ENCODE measurements at regions not wholly inside any gene's neighbourhood (a gene's known extent, or its start where the extent isn't known, plus 50 kb on each side); places are given as distances from the start of the nearest gene placed in this dataset.

DNA sequence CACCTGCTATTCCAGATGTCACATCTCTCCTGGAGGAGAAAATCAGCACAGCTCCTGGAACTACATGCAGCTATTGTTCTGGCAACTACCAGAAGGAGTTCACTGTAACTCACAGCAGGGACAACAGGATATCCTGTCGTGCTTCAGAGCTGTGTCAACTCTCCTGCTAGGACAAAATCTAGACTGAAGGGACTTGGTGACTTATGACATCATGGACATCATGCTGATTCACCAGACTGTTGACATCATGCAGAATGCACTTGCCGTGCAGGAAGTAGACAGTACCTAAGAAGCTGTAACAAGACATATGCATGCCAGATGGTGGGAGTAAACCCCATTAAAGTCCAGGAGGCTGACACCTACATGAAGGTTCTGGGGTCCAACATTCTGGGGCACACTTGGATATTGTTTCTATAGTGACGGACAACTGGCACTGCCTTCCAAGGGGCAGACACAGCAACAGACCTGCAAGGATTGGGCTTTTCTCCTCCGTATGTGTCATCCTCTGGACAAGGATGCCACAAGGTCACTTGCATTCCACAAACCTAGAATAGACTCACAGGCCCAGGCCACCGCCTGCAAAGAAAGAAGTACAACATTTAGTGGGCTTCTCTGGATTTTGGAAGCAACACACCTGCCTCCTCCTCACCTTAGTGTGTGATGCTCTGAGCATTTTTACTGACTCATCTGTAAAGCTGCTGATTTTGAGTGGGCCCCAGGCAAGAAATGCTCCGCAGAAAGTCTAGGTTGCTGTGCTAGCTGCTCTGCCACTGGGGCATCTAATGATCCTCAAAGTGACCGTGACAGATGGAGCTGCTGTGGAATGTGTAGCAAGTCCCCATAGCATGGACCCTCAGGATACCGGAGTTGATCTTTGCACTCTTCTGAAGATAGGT, 249.2 kb downstream of the MATN1 start:
- no peak overlapping the region for H3K4me3 ChIP-seq (ENCODE audit: low read depth, low read length)
- TF ChIP-seq, protein P1, sequence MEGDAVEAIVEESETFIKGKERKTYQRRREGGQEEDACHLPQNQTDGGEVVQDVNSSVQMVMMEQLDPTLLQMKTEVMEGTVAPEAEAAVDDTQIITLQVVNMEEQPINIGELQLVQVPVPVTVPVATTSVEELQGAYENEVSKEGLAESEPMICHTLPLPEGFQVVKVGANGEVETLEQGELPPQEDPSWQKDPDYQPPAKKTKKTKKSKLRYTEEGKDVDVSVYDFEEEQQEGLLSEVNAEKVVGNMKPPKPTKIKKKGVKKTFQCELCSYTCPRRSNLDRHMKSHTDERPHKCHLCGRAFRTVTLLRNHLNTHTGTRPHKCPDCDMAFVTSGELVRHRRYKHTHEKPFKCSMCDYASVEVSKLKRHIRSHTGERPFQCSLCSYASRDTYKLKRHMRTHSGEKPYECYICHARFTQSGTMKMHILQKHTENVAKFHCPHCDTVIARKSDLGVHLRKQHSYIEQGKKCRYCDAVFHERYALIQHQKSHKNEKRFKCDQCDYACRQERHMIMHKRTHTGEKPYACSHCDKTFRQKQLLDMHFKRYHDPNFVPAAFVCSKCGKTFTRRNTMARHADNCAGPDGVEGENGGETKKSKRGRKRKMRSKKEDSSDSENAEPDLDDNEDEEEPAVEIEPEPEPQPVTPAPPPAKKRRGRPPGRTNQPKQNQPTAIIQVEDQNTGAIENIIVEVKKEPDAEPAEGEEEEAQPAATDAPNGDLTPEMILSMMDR (IDR thresholded peaks at IDR 0.05; ENCODE audit: low read depth, low read length) = no peak

DNA sequence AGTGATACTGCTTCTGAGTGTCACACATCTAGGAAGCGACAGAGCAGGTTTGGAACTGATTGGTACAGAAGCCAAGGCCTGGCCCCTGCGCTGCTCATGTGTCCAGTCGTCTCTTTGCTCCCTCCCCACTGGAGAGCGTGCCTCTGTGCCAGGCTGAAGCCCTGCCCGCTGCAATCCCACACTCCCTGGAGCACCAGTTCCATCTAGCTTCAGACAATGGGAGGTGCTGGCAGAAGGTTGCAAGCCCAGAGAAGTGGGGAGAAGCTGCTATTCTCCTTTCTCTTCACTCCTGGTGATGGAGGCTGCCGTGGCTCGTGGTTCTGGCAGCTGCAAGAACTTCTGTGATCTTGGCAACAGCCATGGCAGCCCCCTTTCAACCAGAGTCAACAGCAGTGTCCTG, 250.9 kb downstream of the MATN1 start:
- TF ChIP-seq, protein P1 (IDR thresholded peaks at IDR 0.05; ENCODE audit: low read depth, low read length) = no peak
- no peak overlapping the region for H3K4me3 ChIP-seq (ENCODE audit: low read depth, low read length)

DNA sequence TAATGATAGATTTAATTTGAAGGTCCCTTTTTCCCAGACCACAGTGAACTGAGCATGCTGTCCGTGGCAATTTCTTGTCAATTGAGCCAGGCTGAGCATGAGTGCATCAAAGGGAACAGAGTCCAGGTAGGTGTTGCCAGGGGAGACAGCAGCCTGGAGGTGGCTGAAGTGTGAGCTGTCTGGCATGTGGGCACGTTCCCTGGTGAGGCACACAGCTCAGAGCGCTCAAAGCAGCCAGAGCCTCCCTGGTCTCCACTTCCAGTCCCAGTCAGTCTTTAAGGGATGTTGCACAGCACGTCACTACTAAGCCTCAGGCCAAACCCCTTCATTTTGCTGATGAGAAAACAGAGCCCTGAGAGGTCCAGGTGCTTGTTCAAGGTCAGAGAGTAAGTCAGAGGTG, 251.4 kb downstream of the MATN1 start:
- H3K4me3 ChIP-seq (ENCODE audit: low read depth, low read length) = no peak overlapping the region
- TF ChIP-seq, protein P1 (IDR thresholded peaks at IDR 0.05; ENCODE audit: low read depth, low read length) = no peak

DNA sequence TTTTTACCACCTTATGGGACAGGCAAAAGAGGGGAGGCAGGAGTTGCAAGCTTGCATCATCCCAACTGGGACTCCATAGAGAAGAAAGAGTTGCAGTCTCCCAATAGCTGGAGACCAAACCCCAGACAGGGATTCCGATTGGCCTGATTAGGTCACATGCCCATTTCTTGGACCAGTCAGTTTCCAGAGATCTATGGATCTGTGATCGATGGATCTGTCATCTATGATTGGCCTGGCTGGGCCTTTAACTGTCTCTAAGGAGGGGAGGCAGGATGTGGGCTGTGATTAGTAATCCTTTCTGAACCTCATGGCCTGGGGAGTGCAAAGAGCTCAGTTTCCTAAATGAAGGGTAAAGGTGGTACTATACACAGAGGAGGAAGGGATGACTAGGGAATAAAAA, 252.1 kb downstream of the MATN1 start:
- TF ChIP-seq, protein P1 (IDR thresholded peaks at IDR 0.05; ENCODE audit: low read depth, low read length) = no peak

DNA sequence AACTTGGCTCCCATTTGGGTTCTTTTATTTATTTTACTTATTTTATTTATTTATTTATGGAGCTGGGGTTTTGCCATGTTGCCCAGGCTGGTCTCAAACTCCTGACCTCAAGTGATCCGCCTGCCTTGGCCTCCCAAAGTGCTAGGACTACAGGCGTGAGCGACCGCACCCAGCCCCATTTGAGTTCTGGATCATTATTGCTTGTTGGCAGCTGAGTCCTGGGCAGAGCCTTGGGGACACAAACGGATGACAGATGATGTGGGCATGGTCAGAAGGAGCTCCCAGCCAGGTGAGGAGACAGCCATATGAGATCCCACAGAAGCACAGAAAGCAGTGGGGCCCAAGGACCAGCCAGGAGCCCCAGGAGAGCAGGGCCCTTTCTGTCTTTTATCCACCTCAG, 254.0 kb downstream of the MATN1 start:
- no peak overlapping the region for H3K4me3 ChIP-seq (ENCODE audit: low read depth, low read length)
- TF ChIP-seq, protein P1 (IDR thresholded peaks at IDR 0.05; ENCODE audit: low read depth, low read length) = no peak

More for the DNA sequence above, 252.1 kb downstream of the MATN1 start:
- no peak overlapping the region for H3K4me3 ChIP-seq (ENCODE audit: low read depth, low read length)

DNA sequence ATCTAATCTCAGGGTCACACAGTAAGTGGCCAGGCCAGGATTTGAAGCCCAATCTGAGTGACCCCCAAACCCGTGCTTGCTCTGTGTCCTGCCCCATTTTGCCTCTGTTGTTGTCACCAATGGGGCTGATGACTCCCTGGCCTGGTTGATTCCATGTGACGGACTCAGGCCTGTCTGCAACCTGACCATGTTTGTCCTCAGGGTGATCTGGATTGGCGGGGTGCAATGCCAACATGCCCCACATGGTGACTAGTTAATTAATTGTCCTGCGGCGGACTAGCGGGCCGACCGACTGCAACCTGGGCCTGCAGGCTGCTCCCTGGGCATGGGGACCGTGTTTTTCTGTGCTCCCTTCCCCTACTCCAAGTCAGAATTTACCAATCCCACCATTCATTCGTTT, 256.3 kb downstream of the MATN1 start:
- no peak overlapping the region for H3K4me3 ChIP-seq (ENCODE audit: low read depth, low read length)
- TF ChIP-seq, protein P1 (IDR thresholded peaks at IDR 0.05; ENCODE audit: low read depth, low read length) = no peak

DNA sequence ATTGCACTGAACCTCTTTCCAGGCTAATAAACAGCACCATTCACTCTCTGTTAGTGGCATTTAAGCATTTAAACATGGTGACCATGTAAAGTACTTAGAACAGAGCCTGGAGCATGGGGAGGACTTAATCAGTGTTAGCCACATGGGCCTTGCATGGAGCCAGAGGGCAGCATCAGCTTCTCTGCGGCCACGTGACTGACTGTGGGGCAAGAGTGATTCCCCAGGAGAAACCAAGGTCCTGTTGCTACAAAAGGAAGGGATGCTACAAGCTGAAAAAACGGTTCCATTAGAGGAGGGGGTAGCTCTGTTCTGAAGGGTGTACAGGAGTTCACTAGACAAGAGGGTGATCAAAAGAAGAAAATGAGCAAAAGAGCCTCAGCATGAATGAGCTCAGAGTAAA, 256.8 kb downstream of the MATN1 start:
- TF ChIP-seq, protein P1 (IDR thresholded peaks at IDR 0.05; ENCODE audit: low read depth, low read length) = no peak
- H3K4me3 ChIP-seq (ENCODE audit: low read depth, low read length) = no peak overlapping the region

Measured in WI38 (cell line).